OCI-LY3 (cell line): ENCODE measurements at regions not wholly inside any gene's neighbourhood (a gene's known extent, or its start where the extent isn't known, plus 50 kb on each side); places are given as distances from the start of the nearest gene placed in this dataset.

ENCODE experiments used
- H2AFZ ChIP-seq: fragments of 200-600, 300-600 bp; shearing (Covaris generic); 2 replicates; pipeline ENCODE4 v1.6.0; 2014; ENCODE audit warnings: antibody characterized with exemption, low read depth, low read length
- H3K27ac ChIP-seq: fragments of 200-600, 300-600 bp; sonication (generic); 2 replicates; pipeline ENCODE4 v1.5.1; 2014; ENCODE audit warnings: mild to moderate bottlenecking, low read length, moderate library complexity, mixed read lengths
- H3K27me3 ChIP-seq: fragments of 200-600, 300-600 bp; sonication (generic); 2 replicates; pipeline ENCODE4 v1.6.1; 2014; ENCODE audit warnings: low read depth, low read length, mixed read lengths
- H3K36me3 ChIP-seq: fragments of 200-600, 300-600 bp; sonication (generic); replicated peaks from 2 replicates; pipeline ENCODE3; 2014; ENCODE audit warnings: low read depth, low read length, mixed read lengths
- H3K4me1 ChIP-seq: fragments of 300-600, 200-600 bp; sonication (generic); 2 replicates; pipeline ENCODE4 v1.6.1; 2014; ENCODE audit warnings: low read length, mixed read lengths
- H3K4me2 ChIP-seq: fragments of 200-600, 300-600 bp; sonication (generic); 2 replicates; pipeline ENCODE4 v1.6.1; 2014; ENCODE audit warnings: low read length, mixed read lengths
- H3K4me3 ChIP-seq: fragments of 300-600, 200-600 bp; sonication (generic); 2 replicates; pipeline ENCODE4 v1.5.1; 2014; ENCODE audit warnings: antibody characterized with exemption, mild to moderate bottlenecking, low read length, moderate library complexity
- H3K79me2 ChIP-seq: fragments of 300-600, 200-600 bp; shearing (Covaris generic); 2 replicates; pipeline ENCODE4 v1.6.1; 2014; ENCODE audit warnings: mild to moderate bottlenecking, low read length, mixed read lengths
- H3K9ac ChIP-seq: fragments of 300-600, 200-600 bp; shearing (Covaris generic); 2 replicates; pipeline ENCODE4 v1.6.0; 2014; ENCODE audit warnings: mild to moderate bottlenecking, low read length, moderate library complexity
- H3K9me3 ChIP-seq: fragments of 200-600, 300-600 bp; shearing (Covaris generic); 2 replicates; pipeline ENCODE4 v1.6.1; 2014; ENCODE audit warnings: low read length, mixed read lengths; ENCODE audit not compliant: insufficient read depth
- H4K20me1 ChIP-seq: fragments of 200-600, 300-600 bp; sonication (generic); 2 replicates; pipeline ENCODE4 v1.6.1; 2016; ENCODE audit warnings: low read length, mixed read lengths; ENCODE audit not compliant: insufficient read depth
- EZH2phosphoT487 ChIP-seq: fragments of 200-600 bp; shearing (Covaris generic); IDR thresholded peaks from 2 replicates; pipeline ENCODE4 v1.6.1; 2018; ENCODE audit warnings: antibody characterized with exemption, mixed run types, low read depth
- TF ChIP-seq, protein P1 (sequence below): fragments of 200-600, 300-600 bp; sonication (generic); IDR thresholded peaks from 2 replicates; pipeline ENCODE4 v1.5.1; 2014; ENCODE audit warnings: antibody characterized with exemption, low read length, low read depth

- TF ChIP-seq, protein P1, sequence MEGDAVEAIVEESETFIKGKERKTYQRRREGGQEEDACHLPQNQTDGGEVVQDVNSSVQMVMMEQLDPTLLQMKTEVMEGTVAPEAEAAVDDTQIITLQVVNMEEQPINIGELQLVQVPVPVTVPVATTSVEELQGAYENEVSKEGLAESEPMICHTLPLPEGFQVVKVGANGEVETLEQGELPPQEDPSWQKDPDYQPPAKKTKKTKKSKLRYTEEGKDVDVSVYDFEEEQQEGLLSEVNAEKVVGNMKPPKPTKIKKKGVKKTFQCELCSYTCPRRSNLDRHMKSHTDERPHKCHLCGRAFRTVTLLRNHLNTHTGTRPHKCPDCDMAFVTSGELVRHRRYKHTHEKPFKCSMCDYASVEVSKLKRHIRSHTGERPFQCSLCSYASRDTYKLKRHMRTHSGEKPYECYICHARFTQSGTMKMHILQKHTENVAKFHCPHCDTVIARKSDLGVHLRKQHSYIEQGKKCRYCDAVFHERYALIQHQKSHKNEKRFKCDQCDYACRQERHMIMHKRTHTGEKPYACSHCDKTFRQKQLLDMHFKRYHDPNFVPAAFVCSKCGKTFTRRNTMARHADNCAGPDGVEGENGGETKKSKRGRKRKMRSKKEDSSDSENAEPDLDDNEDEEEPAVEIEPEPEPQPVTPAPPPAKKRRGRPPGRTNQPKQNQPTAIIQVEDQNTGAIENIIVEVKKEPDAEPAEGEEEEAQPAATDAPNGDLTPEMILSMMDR, result no peak
- no peak for TF ChIP-seq EZH2phosphoT487
Measured at GRCh38 chr6:167474725-167475124, 149.8 kb downstream of the TTLL2 start.

DNA sequence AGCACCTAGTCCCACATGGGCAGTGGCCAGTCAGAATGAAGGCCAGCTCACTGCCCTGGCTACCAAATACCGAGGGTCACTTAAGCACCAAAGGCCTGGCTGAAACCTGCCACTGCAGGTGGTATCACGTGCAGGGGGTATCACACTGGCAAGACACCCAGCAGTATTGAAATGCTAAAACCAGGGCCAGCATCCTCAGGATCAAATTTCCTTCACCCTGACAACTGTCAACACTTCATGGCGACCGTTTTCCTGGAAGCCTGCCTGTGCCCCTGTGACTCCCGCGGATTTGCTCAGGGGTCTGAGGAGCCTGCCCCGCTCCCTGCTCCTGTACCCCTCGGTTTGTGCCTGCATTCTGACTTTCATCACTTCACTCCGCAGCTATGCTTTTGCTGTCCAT lies 151.1 kb downstream of the TTLL2 start:
- no peak overlapping the region for H3K4me3 ChIP-seq

More at GRCh38 chr6:167474725-167475124, 149.8 kb downstream of the TTLL2 start:
- no peak overlapping the region for H3K27ac ChIP-seq
- H3K27me3 ChIP-seq, result peaks cover 5% of the 10 kb centered on the region
- no peaks in the 10 kb centered on the region for H3K79me2 ChIP-seq
- no peak overlapping the region for H3K4me3 ChIP-seq
- H4K20me1 ChIP-seq, result no peaks in the 10 kb centered on the region
- H3K9ac ChIP-seq, result no peak overlapping the region
- H3K36me3 ChIP-seq, result no peaks in the 10 kb centered on the region
- no peak overlapping the region for H2AFZ ChIP-seq
- peaks cover 4% of the 10 kb centered on the region for H3K4me1 ChIP-seq
- no peaks in the 10 kb centered on the region for H3K9me3 ChIP-seq
- no peak overlapping the region for H3K4me2 ChIP-seq

GRCh38 chr6:167476844-167477595 lies 152.1 kb downstream of the TTLL2 start:
- TF ChIP-seq, protein P1, result no peak
- TF ChIP-seq EZH2phosphoT487, result no peak
- no peak overlapping the region for H3K9ac ChIP-seq

More for the DNA sequence above, 151.1 kb downstream of the TTLL2 start:
- no peak overlapping the region for H3K4me2 ChIP-seq
- no peaks in the 10 kb centered on the region for H4K20me1 ChIP-seq
- no peaks in the 10 kb centered on the region for H3K9me3 ChIP-seq
- peaks cover 5% of the 10 kb centered on the region for H3K27me3 ChIP-seq
- peaks cover 13% of the 10 kb centered on the region for H3K4me1 ChIP-seq
- no peak overlapping the region for H3K9ac ChIP-seq
- H3K79me2 ChIP-seq, result no peaks in the 10 kb centered on the region
- no peak overlapping the region for H2AFZ ChIP-seq
- TF ChIP-seq EZH2phosphoT487, result no peak
- TF ChIP-seq, protein P1, result no peak
- no peak overlapping the region for H3K27ac ChIP-seq
- H3K36me3 ChIP-seq, result no peaks in the 10 kb centered on the region

GRCh38 chr6:167477688-167478087 lies 152.8 kb downstream of the TTLL2 start:
- TF ChIP-seq, protein P1, result no peak
- TF ChIP-seq EZH2phosphoT487, result no peak
- no peak overlapping the region for H3K27ac ChIP-seq
- peaks cover 5% of the 10 kb centered on the region for H3K27me3 ChIP-seq
- H2AFZ ChIP-seq, result no peak overlapping the region
- H3K79me2 ChIP-seq, result no peaks in the 10 kb centered on the region
- no peaks in the 10 kb centered on the region for H3K9me3 ChIP-seq
- H3K4me1 ChIP-seq, result peaks cover 13% of the 10 kb centered on the region
- H4K20me1 ChIP-seq, result no peaks in the 10 kb centered on the region
- no peak overlapping the region for H3K4me3 ChIP-seq
- no peaks in the 10 kb centered on the region for H3K36me3 ChIP-seq
- no peak overlapping the region for H3K4me2 ChIP-seq
- H3K9ac ChIP-seq, result no peak overlapping the region

More at GRCh38 chr6:167476844-167477595, 152.1 kb downstream of the TTLL2 start:
- Histone ChIP-seq H3K4me1 (peaks cover 13% of the 10 kb centered on the region), H3K4me2 (no peak overlapping the region), H3K27ac (no peak overlapping the region), H4K20me1 (no peaks in the 10 kb centered on the region), H3K9me3 (no peaks in the 10 kb centered on the region), H3K79me2 (no peaks in the 10 kb centered on the region), H2AFZ (no peak overlapping the region), H3K4me3 (no peak overlapping the region), H3K27me3 (peaks cover 5% of the 10 kb centered on the region), H3K36me3 (no peaks in the 10 kb centered on the region)
